ENCODE measurements at regions not wholly inside any gene's neighbourhood (a gene's known extent, or its start where the extent isn't known, plus 50 kb on each side); places are given as distances from the start of the nearest gene placed in this dataset.

GRCh38 chr12:115354007-115354890, 670.3 kb upstream of the TBX3 start:
- no peak for TF ChIP-seq POLR2A (IDR thresholded peaks at IDR 0.05; ENCODE audit: low read length)
- TF ChIP-seq GATA1 (IDR thresholded peaks at IDR 0.05; ENCODE audit: low read depth, low read length), result no peak
- DNase-seq, result peak in 1 of 2 experiments; percentile 2

DNA sequence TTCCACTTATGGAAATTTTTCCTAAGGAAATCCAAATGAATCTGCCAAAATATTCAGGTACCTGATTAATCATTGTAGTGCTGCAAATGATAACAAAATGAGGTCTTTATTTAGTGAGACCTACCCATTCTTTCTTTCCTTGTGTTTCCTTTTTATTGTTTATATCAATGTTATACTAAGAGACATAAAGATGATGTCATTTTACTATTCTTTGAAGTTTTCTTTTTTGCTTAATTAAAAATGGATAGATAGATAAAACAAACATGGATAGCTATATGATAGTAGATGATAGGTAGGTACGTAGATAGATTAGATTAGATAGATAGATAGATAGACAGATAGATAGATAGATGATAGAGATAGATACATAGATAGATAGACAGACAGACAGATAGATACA, 669.5 kb upstream of the TBX3 start:
- no peak for DNase-seq
- TF ChIP-seq GATA1 (IDR thresholded peaks at IDR 0.05; ENCODE audit: low read depth, low read length) (no peak), POLR2A (IDR thresholded peaks at IDR 0.05; ENCODE audit: low read length) (no peak)

DNA sequence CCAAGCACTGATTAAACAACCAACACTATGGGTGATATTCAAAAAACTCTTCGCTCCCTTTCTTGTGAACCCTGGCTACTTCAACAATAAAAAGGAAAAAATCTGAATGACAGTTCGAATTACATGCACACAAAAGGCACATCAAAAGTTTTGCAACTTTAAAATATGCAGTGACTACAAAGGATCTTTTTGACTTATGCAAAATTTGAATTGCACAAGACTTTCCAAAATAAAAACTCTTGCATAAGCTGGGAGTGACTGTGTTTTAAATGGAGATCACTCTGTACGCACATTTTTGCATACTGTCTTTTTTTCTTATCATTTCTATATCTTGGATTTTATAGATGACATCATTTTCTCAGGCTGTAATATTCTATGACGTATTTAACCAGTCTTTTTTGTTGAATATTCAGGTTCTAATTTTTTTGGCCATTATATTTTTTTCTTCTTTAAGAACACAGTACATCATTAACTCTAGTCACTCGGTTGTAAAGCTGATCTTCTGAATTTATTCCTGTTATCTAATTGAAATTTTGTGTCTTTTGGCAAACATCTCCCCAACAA, 667.6 kb upstream of the TBX3 start:
- no peak for DNase-seq

DNA sequence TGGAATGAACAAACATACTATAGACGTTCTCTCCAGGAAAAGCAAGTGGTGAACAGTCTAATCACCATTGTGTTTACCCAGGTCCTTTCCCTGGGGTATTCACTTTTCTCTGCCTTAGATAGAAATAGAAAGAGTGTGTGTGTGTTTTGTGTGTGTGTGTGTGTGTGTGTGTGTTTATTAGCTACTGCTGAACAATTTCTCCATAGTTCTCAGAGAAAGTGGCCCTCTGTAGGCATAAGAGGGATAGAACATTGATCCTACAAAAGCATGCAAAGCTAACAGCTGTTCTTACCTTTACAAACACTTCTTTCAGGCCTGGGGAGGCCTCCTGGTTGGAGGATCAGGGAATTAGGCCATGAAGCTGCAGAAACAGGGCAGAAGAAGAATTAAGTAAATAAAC, 665.7 kb upstream of the TBX3 start:
- no peak for TF ChIP-seq POLR2A (IDR thresholded peaks at IDR 0.05; ENCODE audit: low read length)
- no peak for TF ChIP-seq GATA1 (IDR thresholded peaks at IDR 0.05; ENCODE audit: low read depth, low read length)
- no peak for DNase-seq

More for the DNA sequence above, 667.6 kb upstream of the TBX3 start:
- no peak for TF ChIP-seq POLR2A (IDR thresholded peaks at IDR 0.05; ENCODE audit: low read length)

GRCh38 chr12:115348301-115348700, 664.3 kb upstream of the TBX3 start:
- TF ChIP-seq GATA1 (IDR thresholded peaks at IDR 0.05; ENCODE audit: low read depth, low read length) (no peak), POLR2A (IDR thresholded peaks at IDR 0.05; ENCODE audit: low read length) (no peak)
- DNase-seq, result no peak

DNA sequence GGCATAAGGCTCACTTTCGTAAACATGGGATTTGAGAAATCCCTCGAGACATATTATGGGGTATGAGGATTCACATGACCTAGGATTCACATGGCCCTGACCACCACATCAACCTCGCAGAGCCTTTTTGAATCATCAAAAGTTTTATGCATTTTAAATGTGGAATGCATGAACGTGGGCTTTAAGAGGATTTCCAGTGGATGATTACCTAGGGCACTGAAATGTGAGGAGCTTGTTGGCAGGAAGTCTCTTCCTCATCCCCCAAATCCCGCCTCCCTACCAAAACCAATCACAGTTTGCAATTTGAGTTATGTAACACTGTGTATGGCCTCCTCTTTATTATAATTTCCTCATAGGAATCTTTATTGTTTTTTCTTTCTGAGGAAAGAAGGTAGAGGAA, 659.6 kb upstream of the TBX3 start:
- DNase-seq, result no peak
- TF ChIP-seq GATA1 (IDR thresholded peaks at IDR 0.05; ENCODE audit: low read depth, low read length) (no peak), POLR2A (IDR thresholded peaks at IDR 0.05; ENCODE audit: low read length) (no peak)

- TF ChIP-seq POLR2A (IDR thresholded peaks at IDR 0.05; ENCODE audit: low read length) (no peak), GATA1 (IDR thresholded peaks at IDR 0.05; ENCODE audit: low read depth, low read length) (no peak)
- no peak for DNase-seq
Observed at GRCh38 chr12:115343008-115343407, 659.0 kb upstream of the TBX3 start.

DNA sequence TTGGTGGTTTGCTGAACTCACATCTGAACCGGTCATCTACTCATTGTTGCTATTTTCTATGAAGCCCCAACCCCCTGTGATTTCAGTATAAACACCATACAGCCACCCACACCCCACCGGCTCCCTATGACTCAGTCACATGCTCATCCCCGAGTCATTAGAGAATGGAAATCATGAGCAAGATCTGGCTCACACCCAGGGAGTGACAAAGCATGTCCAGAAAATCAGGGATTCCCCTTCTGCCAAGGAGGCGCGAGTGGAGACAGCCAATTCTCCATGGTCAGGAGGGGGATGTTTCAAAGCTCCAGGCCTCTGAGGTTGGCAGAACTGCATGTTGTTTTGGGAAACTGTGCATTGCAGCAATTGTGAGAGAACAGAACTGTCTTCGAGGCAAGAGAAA, 657.5 kb upstream of the TBX3 start:
- TF ChIP-seq POLR2A (IDR thresholded peaks at IDR 0.05; ENCODE audit: low read length) (no peak), GATA1 (IDR thresholded peaks at IDR 0.05; ENCODE audit: low read depth, low read length) (no peak)
- peak in 1 of 2 experiments; percentile 1 for DNase-seq

DNA sequence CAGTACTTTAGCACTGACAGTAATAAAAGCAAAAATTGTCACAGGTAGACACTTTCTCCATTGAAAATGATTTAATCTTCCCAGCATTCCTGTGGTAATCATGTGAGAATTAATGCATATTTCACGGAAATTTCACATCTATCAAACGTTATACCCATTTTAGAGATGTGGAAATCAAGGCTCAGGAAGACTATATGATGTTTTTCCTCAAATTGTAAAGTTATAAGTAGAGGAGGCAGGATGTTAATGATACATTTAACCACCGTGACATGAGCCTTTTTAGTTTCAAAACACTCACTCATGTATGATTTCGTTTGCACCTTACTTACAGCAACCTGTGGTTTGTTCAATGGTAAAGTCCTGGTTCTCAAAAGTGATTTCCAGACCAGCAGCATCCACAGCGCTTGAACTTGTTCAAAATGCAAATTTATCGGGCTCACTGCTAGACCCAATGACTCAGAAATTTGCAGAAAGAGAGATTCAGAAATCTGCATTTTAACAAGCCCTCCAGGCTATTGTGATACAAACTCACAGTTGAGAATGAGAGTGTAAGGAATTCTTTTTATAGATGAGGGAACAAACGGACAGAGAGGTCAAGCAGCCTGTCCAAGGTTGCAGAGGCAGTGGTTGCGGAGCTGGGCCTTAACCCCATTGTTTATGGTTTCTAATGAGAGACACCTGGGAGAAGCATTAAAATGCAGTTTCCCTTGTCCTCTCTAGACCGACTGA, 654.8 kb upstream of the TBX3 start:
- TF ChIP-seq POLR2A (IDR thresholded peaks at IDR 0.05; ENCODE audit: low read length), result no peak
- no peak for TF ChIP-seq GATA1 (IDR thresholded peaks at IDR 0.05; ENCODE audit: low read depth, low read length)
- no peak for DNase-seq

GRCh38 chr12:115337693-115338543, 653.9 kb upstream of the TBX3 start:
- TF ChIP-seq POLR2A (IDR thresholded peaks at IDR 0.05; ENCODE audit: low read length) (no peak), GATA1 (IDR thresholded peaks at IDR 0.05; ENCODE audit: low read depth, low read length) (no peak)
- no peak for DNase-seq

GRCh38 chr12:115336506-115336905, 652.5 kb upstream of the TBX3 start:
- TF ChIP-seq POLR2A (IDR thresholded peaks at IDR 0.05; ENCODE audit: low read length) (no peak), GATA1 (IDR thresholded peaks at IDR 0.05; ENCODE audit: low read depth, low read length) (no peak)
- DNase-seq, result no peak

DNA sequence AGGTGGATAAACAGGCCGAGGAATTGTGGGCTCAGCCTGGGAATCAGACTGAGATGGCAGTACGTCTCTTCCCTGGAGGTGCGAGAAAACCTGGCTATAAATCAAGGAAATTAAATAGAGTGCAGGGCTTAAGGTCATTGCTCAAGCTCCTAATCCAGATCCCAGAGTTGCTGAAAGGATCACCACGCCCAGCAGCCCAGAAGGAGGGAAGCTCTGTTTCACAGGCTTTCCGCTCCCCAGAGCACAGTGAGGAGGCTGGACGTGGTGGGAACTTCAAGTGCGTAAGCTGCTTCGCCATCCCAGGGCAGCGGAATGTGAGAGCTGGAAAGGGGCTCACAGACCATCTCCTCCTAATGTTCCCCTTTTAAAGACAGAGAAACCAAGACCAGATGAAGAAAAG, 651.6 kb upstream of the TBX3 start:
- no peak for TF ChIP-seq POLR2A (IDR thresholded peaks at IDR 0.05; ENCODE audit: low read length)
- TF ChIP-seq GATA1 (IDR thresholded peaks at IDR 0.05; ENCODE audit: low read depth, low read length), result no peak
- no peak for DNase-seq

DNA sequence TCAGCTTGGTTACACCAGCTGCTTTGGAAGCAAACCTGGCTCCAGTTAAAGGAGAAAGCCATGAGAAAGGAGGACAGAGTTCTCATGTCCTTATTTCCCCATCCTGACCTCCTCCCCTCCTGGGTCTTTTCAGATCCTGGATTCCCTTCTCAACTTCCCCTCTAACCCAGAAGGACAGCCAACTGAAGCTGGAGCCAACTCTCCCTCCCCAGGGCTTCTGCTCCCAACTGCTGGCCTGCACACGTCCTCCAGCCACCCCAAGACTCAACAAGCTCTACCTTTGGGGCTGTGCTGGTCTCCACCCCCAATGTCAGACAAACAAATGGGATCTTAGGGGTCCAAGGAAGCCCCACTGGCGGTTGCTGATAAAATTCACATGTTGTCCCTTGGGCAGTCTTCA, 651.1 kb upstream of the TBX3 start:
- no peak for DNase-seq
- TF ChIP-seq POLR2A (IDR thresholded peaks at IDR 0.05; ENCODE audit: low read length), result no peak
- TF ChIP-seq GATA1 (IDR thresholded peaks at IDR 0.05; ENCODE audit: low read depth, low read length), result no peak

DNA sequence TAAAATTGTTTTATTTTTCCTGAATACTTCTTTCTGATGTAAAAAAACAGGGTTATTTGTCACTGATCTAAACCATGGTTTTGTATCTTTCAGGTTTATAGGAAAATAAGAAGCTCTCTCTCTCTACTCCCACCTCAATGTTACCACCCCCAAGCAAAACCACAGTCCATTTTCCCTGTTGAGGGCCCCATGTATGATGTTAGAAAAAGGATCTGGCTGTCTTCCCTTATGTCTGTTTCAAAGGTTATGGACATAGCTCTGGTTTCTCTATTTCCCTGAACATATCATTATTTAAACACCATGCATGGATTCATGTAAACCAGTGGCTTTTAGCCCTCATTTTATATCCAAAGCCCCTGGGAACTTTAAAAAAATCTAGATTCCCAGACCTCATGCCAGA, 649.0 kb upstream of the TBX3 start:
- TF ChIP-seq GATA1 (IDR thresholded peaks at IDR 0.05; ENCODE audit: low read depth, low read length), result no peak
- TF ChIP-seq POLR2A (IDR thresholded peaks at IDR 0.05; ENCODE audit: low read length), result no peak

More for the DNA sequence above, 649.0 kb upstream of the TBX3 start:
- no peak for DNase-seq

Data from erythroblast (primary cell).